Smooth muscle cell of the brain vasculature (primary cell): ENCODE measurements at regions not wholly inside any gene's neighbourhood (a gene's known extent, or its start where the extent isn't known, plus 50 kb on each side); places are given as distances from the start of the nearest gene placed in this dataset.
"Not testable (repeated sequence)": the region's sequence is repeated elsewhere in the genome, so short reads cannot be mapped to it uniquely, and the experiment has no call there.

ENCODE experiments used
- DNase-seq: peaks from one replicate; pipeline ENCODE4 v3.0.0-alpha.2; 2012; ENCODE audit warnings: low read depth, low spot score

DNA sequence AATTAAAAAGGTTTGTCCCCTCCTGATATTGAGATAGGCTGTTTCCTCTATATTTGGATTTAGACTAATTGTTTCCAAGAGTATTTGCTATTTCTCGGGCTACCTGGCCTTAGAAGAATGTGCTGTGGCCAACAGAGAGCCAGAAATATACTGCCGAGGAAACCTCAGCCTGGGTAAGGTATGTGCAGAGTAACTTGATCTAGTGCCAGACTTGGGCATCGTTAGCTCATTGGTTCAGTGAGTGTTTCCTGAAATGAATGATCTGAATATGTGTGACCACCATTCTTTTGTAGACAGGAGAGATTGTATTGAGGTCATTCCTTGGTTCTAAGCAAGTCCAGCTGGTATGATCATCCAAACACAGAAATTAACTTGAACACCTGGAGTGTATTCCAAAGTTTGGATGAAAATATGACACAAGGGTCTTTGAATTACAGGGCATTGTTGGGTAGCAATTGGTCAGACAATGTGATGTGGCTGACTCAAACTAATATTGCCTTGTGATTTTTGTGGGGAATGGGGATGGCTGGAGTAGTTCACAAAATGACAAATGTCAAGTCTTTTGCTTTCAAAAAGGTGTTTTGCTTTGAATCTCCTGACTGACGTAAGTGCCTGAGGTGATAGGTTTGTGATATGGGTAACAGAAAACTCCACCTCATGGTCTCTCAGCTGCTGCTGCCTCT, 100.2 kb upstream of the CXCL13 start:
- DNase-seq: no peak

DNA sequence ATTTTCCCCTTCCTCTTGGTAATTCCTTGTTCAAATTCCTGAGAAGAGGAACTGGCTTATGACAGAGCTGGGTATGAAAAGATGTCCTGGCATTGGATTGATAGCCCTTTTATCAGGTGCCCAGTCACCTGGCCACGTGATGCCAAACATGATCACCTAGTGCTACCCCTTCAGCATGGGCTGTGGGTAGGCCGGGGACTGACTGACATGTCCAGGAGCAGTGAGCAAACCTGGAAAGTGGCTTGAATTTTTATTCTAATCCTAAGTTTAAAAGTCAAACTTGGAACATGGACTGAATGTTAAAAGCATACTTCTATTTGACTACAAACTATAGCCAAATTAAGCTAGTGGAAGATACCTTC, 99.7 kb upstream of the CXCL13 start:
- DNase-seq: no peak

DNA sequence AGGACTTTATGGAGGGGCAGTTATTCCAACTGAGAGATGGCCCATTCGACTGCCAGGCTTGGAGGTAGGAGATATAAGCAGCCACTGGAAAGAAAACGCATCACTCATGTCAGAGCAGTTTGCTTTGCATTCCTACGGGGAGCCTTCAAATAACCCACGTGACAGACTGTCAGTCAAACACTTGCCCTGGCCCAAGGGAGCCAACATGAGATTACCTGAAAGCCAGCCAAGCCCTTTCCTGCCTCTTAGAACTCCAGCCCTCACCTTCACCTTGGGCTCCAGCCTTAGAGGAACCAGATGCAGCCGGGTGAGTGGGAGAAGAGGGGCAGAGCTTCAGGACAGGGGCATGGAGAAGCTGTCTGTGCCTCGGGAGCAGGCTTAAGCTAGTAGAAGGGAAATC, 95.3 kb upstream of the CXCL13 start:
- no peak for DNase-seq

- no peak for DNase-seq
Measured at GRCh38 chr4:77525538-77525937, 80.1 kb upstream of the CXCL13 start.

GRCh38 chr4:77527900-77528299, 77.7 kb upstream of the CXCL13 start:
- not testable (repeated sequence) for DNase-seq

DNA sequence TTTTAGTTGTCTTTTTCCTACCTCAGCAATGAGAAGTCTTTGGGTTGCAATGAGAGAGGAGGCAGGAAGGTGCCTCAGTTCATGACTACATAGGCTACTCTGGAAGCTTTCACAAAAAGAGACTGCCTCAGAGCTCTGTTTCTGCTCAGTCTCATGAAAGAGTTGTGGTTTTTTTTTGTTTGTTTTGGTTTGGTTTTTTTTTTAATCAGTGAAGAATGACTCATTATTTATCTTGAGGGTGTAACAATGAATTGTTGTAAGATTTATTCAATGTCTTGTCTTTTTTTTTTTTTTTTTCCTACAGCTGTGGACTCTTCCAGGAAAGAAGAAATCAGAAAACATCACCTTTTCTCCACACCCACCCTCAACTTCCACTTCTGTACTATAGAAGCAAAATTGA, 67.5 kb upstream of the CXCL13 start:
- DNase-seq: no peak

- DNase-seq: no peak
Measured at GRCh38 chr4:77538574-77539157, 67.0 kb upstream of the CXCL13 start.
